ENCODE measurements at regions not wholly inside any gene's neighbourhood (a gene's known extent, or its start where the extent isn't known, plus 50 kb on each side); places are given as distances from the start of the nearest gene placed in this dataset.

GRCh38 chr9:90457386-90458190 lies 185.0 kb downstream of the DIRAS2 start:
- TF ChIP-seq POLR2A (IDR thresholded peaks at IDR 0.05) (no peak), CTCF (IDR thresholded peaks at IDR 0.05) (no peak), POLR2AphosphoS5 (IDR thresholded peaks at IDR 0.05) (no peak)

All from gastroesophageal sphincter (tissue), 3 donors.